H1 (cell line): ENCODE measurements at regions not wholly inside any gene's neighbourhood (a gene's known extent, or its start where the extent isn't known, plus 50 kb on each side); places are given as distances from the start of the nearest gene placed in this dataset.

ENCODE experiments used
- CTCF ChIA-PET: fragments of 300-600 bp; sonication (Branson Sonifier 250); formaldehyde crosslinking; loops from one replicate; lab custom pipeline; 2021; ENCODE audit not compliant: partially characterized antibody; lab: Charles Lee
- POLR2A ChIA-PET: fragments of 300-600 bp; sonication (Branson Sonifier 250); formaldehyde crosslinking; loops from one replicate; lab custom pipeline; 2021; ENCODE audit warnings: inconsistent platforms; ENCODE audit not compliant: partially characterized antibody; lab: Charles Lee
- DNase-seq, 2 experiments: peaks; one replicate each; pipeline versions ENCODE4 v3.0.0 to v3.0.0-alpha.2; 2010 to 2022; ENCODE audit warnings: low spot score in 2 of 2, low read depth in 1 of 2, mixed read lengths in 1 of 2
- FAIRE-seq: peaks from 2 replicates; lab custom pipeline; 2011; peaks lifted over from hg19 to GRCh38; lab: Jason Lieb, UNC
- H2AFZ ChIP-seq: 2 replicates; pipeline ENCODE4 v1.8.1; 2012; ENCODE audit warnings: low read length, inconsistent platforms
- H2AK5ac ChIP-seq: 2 replicates; pipeline ENCODE4 v1.6.1; 2013; ENCODE audit warnings: low read depth, low read length
- H2BK120ac ChIP-seq: replicated peaks from 2 replicates; pipeline ENCODE3; 2013; ENCODE audit warnings: low read depth, low read length, inconsistent platforms
- H2BK12ac ChIP-seq: 2 replicates; pipeline ENCODE4 v1.6.1; 2013; ENCODE audit warnings: low read depth, low read length
- H2BK15ac ChIP-seq: 2 replicates; pipeline ENCODE4 v1.6.1; 2013; ENCODE audit warnings: low read length
- H2BK20ac ChIP-seq: 2 replicates; pipeline ENCODE4 v1.6.1; 2013; ENCODE audit warnings: low read length
- H2BK5ac ChIP-seq: 2 replicates; pipeline ENCODE4 v1.6.1; 2013; ENCODE audit warnings: low read depth, low read length
- H3K14ac ChIP-seq: 2 replicates; pipeline ENCODE4 v1.6.1; 2013; ENCODE audit warnings: inconsistent platforms; ENCODE audit not compliant: insufficient read length
- H3K18ac ChIP-seq: 2 replicates; pipeline ENCODE4 v1.6.1; 2013; ENCODE audit warnings: low read length; ENCODE audit errors: extremely low read depth
- H3K23ac ChIP-seq: 2 replicates; pipeline ENCODE4 v1.6.1; 2013; ENCODE audit warnings: inconsistent platforms; ENCODE audit not compliant: insufficient read length
- H3K23me2 ChIP-seq: 2 replicates; pipeline ENCODE4 v1.6.1; 2013; ENCODE audit warnings: low read depth, low read length
- H3K27ac ChIP-seq: 2 replicates; pipeline ENCODE4 v1.6.1; 2011; ENCODE audit warnings: low read depth, low read length, inconsistent platforms
- H3K27me3 ChIP-seq, 4 experiments: replicated peaks in 1 of 4; 1 replicate in 1 of 4; 2 replicates in 3 of 4; pipeline versions ENCODE4 v1.6.1 to v1.8.1; 2011 to 2013; ENCODE audit warnings: low read length in 3 of 4, mild to moderate bottlenecking in 3 of 4, inconsistent platforms in 2 of 4, mixed read lengths in 2 of 4, moderate library complexity in 1 of 4; ENCODE audit not compliant: control insufficient read depth in 3 of 4, insufficient read depth in 3 of 4; ENCODE audit errors: extremely low read depth in 1 of 4
- H3K36me3 ChIP-seq, 4 experiments: 2 replicates each; pipeline versions ENCODE4 v1.6.1 to v1.8.1; 2011 to 2013; ENCODE audit warnings: mild to moderate bottlenecking in 4 of 4, low read length in 3 of 4, moderate library complexity in 2 of 4, control low read depth in 1 of 4, inconsistent platforms in 1 of 4; ENCODE audit not compliant: insufficient read depth in 4 of 4, control insufficient read depth in 2 of 4
- H3K4ac ChIP-seq: replicated peaks from 2 replicates; pipeline ENCODE3; 2013; ENCODE audit warnings: low read length, low read depth, mixed read lengths, inconsistent platforms; ENCODE audit not compliant: insufficient read length
- H3K4me1 ChIP-seq, 4 experiments: replicated peaks in 1 of 4; 1 replicate in 1 of 4; 2 replicates in 3 of 4; pipeline versions ENCODE4 v1.6.1 to v1.8.1; 2011 to 2013; ENCODE audit warnings: low read length in 3 of 4, inconsistent platforms in 2 of 4, mixed read lengths in 1 of 4; ENCODE audit not compliant: insufficient read depth in 4 of 4, control insufficient read depth in 3 of 4
- H3K4me2 ChIP-seq, 2 experiments: 2 replicates each; pipeline versions ENCODE4 v1.6.1 to v1.8.1; 2011 to 2013; ENCODE audit warnings: low read depth in 2 of 2, low read length in 2 of 2, control low read depth in 1 of 2, inconsistent platforms in 1 of 2, mild to moderate bottlenecking in 1 of 2; ENCODE audit not compliant: insufficient read depth in 1 of 2
- H3K4me3 ChIP-seq, 4 experiments: fragments of 200-600, 300-600 bp in 1 of 4; sonication (generic), shearing (Covaris generic), sonication (Bioruptor Twin) in 1 of 4; 2 replicates each; pipeline versions ENCODE4 v1.5.1 to v1.8.1; 2011 to 2016; ENCODE audit warnings: low read length in 4 of 4, low read depth in 3 of 4, control low read depth in 2 of 4, inconsistent platforms in 2 of 4, mild to moderate bottlenecking in 2 of 4, mixed read lengths in 1 of 4, moderate library complexity in 1 of 4; ENCODE audit not compliant: insufficient read depth in 2 of 4; ENCODE audit errors: extremely low read depth in 1 of 4
- H3K56ac ChIP-seq: replicated peaks from 2 replicates; pipeline ENCODE3; 2013; ENCODE audit warnings: low read depth, mild to moderate bottlenecking, mixed read lengths, low read length, inconsistent platforms; ENCODE audit not compliant: insufficient read length
- H3K79me1 ChIP-seq: 2 replicates; pipeline ENCODE4 v1.6.1; 2013; ENCODE audit warnings: low read depth, low read length, control low read depth
- H3K79me2 ChIP-seq, 2 experiments: 2 replicates each; pipeline versions ENCODE4 v1.6.1 to v1.8.1; 2012 to 2013; ENCODE audit warnings: low read length in 2 of 2, mild to moderate bottlenecking in 2 of 2, inconsistent platforms in 1 of 2; ENCODE audit not compliant: insufficient read depth in 2 of 2, control insufficient read depth in 1 of 2
- H3K9ac ChIP-seq, 4 experiments: replicated peaks in 1 of 4; 1 replicate in 1 of 4; 2 replicates in 3 of 4; pipeline versions ENCODE4 v1.6.1 to v1.8.1; 2011 to 2013; ENCODE audit warnings: low read depth in 3 of 4, low read length in 3 of 4, control low read depth in 2 of 4, mild to moderate bottlenecking in 2 of 4, moderate library complexity in 2 of 4, inconsistent platforms in 1 of 4; ENCODE audit errors: extremely low read depth in 1 of 4
- H3K9me3 ChIP-seq, 2 experiments: 2 replicates each; pipeline versions ENCODE4 v1.6.1 to v1.8.1; 2012 to 2013; ENCODE audit warnings: mild to moderate bottlenecking in 2 of 2, moderate library complexity in 2 of 2, control low read depth in 1 of 2, inconsistent platforms in 1 of 2, low read depth in 1 of 2, low read length in 1 of 2, mixed read lengths in 1 of 2; ENCODE audit not compliant: insufficient read depth in 2 of 2
- H4K20me1 ChIP-seq, 2 experiments: replicated peaks in 1 of 2; 2 replicates each; pipeline versions ENCODE3 to v1.8.1; 2011 to 2013; ENCODE audit warnings: inconsistent platforms in 2 of 2, low read length in 2 of 2, mild to moderate bottlenecking in 1 of 2; ENCODE audit not compliant: insufficient read depth in 2 of 2, control insufficient read depth in 1 of 2
- H4K5ac ChIP-seq: 2 replicates; pipeline ENCODE4 v1.6.1; 2013; ENCODE audit warnings: low read length, low read depth, mixed read lengths, inconsistent platforms; ENCODE audit not compliant: insufficient read length
- H4K8ac ChIP-seq: 2 replicates; pipeline ENCODE4 v1.8.0; 2013; ENCODE audit warnings: mild to moderate bottlenecking, moderate library complexity, low read length, inconsistent platforms; ENCODE audit not compliant: insufficient read depth; ENCODE audit errors: extremely low read depth
- H4K91ac ChIP-seq: replicated peaks from 2 replicates; pipeline ENCODE3; 2013; ENCODE audit warnings: low read length, mixed read lengths, inconsistent platforms; ENCODE audit not compliant: insufficient read length
- BACH1 ChIP-seq: IDR thresholded peaks from 2 replicates; pipeline ENCODE4 v1.6.1; 2012; ENCODE audit warnings: low read length, improper control_type of control experiment
- BRCA1 ChIP-seq: IDR thresholded peaks from 2 replicates; pipeline ENCODE4 v1.6.1; 2012; ENCODE audit warnings: low read depth, low read length, improper control_type of control experiment
- CBX8 ChIP-seq: fragments of 300-800, 300-1000 bp; sonication (generic); IDR thresholded peaks from 2 replicates; pipeline ENCODE4 v1.7.1; 2016; ENCODE audit warnings: low read depth, low read length, borderline replicate concordance
- CHD1 ChIP-seq: IDR thresholded peaks from 2 replicates; pipeline ENCODE4 v1.6.1; 2012; ENCODE audit warnings: low read depth, low read length, improper control_type of control experiment
- EGR1 ChIP-seq: IDR thresholded peaks from 2 replicates; pipeline ENCODE4 v1.6.1; 2011; ENCODE audit warnings: low read depth, low read length, borderline replicate concordance
- POLR2A ChIP-seq, 2 experiments: IDR thresholded peaks; 1 replicate in 1 of 2; 2 replicates in 1 of 2; pipeline ENCODE4 v1.6.1; 2011; ENCODE audit warnings: low read depth in 2 of 2, low read length in 2 of 2, mild to moderate bottlenecking in 2 of 2; ENCODE audit errors: control extremely low read depth in 1 of 2
- POLR2AphosphoS5 ChIP-seq: IDR thresholded peaks from 2 replicates; pipeline ENCODE4 v1.6.1; 2011; ENCODE audit warnings: low read depth, low read length
- RFX5 ChIP-seq: IDR thresholded peaks from 2 replicates; pipeline ENCODE4 v1.6.1; 2011; ENCODE audit warnings: low read depth, low read length, improper control_type of control experiment, borderline replicate concordance
- RNF2 ChIP-seq: fragments of 200-900, 300-1000 bp; sonication (generic); IDR thresholded peaks from 2 replicates; pipeline ENCODE4 v1.7.1; 2016; ENCODE audit warnings: borderline replicate concordance, low read depth, mild to moderate bottlenecking, antibody characterized with exemption, low read length; ENCODE audit not compliant: poor library complexity, severe bottlenecking; ENCODE audit errors: missing control alignments
- SIN3A ChIP-seq, 2 experiments: IDR thresholded peaks in 1 of 2; conservative IDR thresholded peaks in 1 of 2; 2 replicates each; pipeline ENCODE4 v1.6.1; 2011 to 2012; ENCODE audit warnings: low read length in 2 of 2, improper control_type of control experiment in 1 of 2, low read depth in 1 of 2, mild to moderate bottlenecking in 1 of 2
- WGBS, 2 experiments: shearing (Covaris generic) in 1 of 2; methylation state at CpG; one replicate each; pipeline versions ENCODE4 v1.1.6 to v1.1.7; 2013 to 2015; ENCODE audit warnings: low lambda C conversion rate in 2 of 2, mixed read lengths in 2 of 2, inconsistent platforms in 1 of 2, low coverage in 1 of 2, missing lambda C conversion rate in 1 of 2; ENCODE audit not compliant: insufficient replicate concordance in 2 of 2, insufficient coverage in 1 of 2, insufficient read length in 1 of 2; ENCODE audit errors: extremely low coverage in 1 of 2, missing lambda C conversion rate in 1 of 2; 5-methylcytosine and 5-hydroxymethylcytosine counted together
- TF ChIP-seq, protein P1 (sequence below): IDR thresholded peaks from 2 replicates; pipeline ENCODE4 v1.6.1; 2011; ENCODE audit warnings: low read length, improper control_type of control experiment
- TF ChIP-seq, protein P2 (sequence below): IDR thresholded peaks from 2 replicates; pipeline ENCODE4 v1.6.1; 2012; ENCODE audit warnings: inconsistent platforms

- H3K23ac ChIP-seq = no peak overlapping the region
- no peak overlapping the region for H2AFZ ChIP-seq
- H4K5ac ChIP-seq = no peak overlapping the region
- no peak overlapping the region for H2BK20ac ChIP-seq
- H3K9me3 ChIP-seq = no peaks in the 10 kb centered on the region
- no peaks in the 10 kb centered on the region for H3K79me1 ChIP-seq
- H2BK5ac ChIP-seq = no peak overlapping the region
- H3K56ac ChIP-seq = no peak overlapping the region
- H3K27me3 ChIP-seq = no peaks in the 10 kb centered on the region
- POLR2A ChIA-PET = interaction anchor here (1.7 kb wide), 1 partner anchor 16 kb away, joined by 4 read pairs; no protein-coding TSS in a partner anchor
- no peak overlapping the region for H3K14ac ChIP-seq
- no peak overlapping the region for H3K27ac ChIP-seq
- no peak overlapping the region for H3K9ac ChIP-seq
- no peak overlapping the region for H3K18ac ChIP-seq
- no peak overlapping the region for H4K8ac ChIP-seq
- FAIRE-seq (no peak), DNase-seq (no peak)
- H3K23me2 ChIP-seq = no peaks in the 10 kb centered on the region
- H2AK5ac ChIP-seq = no peak overlapping the region
- H4K91ac ChIP-seq = no peak overlapping the region
- no peak overlapping the region for H3K4me2 ChIP-seq
- H2BK12ac ChIP-seq = no peak overlapping the region
- no peak overlapping the region for H2BK15ac ChIP-seq
- H3K79me2 ChIP-seq = no peaks in the 10 kb centered on the region
- no peaks in the 10 kb centered on the region for H4K20me1 ChIP-seq
- WGBS, 2 experiments = 89% methylated on average over 12 of the region's 12 CpGs; no CpG with 5 or more reads in 1 of the 2 experiments
- H3K4me1 ChIP-seq = no peaks in the 10 kb centered on the region
- no peak overlapping the region for H3K4me3 ChIP-seq
- no peaks in the 10 kb centered on the region for H3K36me3 ChIP-seq
- no peak overlapping the region for H2BK120ac ChIP-seq
- CTCF ChIA-PET = interaction anchor here (0.6 to 2.6 kb wide), 6 partner anchors 8 to 286 kb away, joined by 3 to 12 read pairs (median 4); no protein-coding TSS in a partner anchor
- H3K4ac ChIP-seq = no peak overlapping the region
- no peak for TF ChIP-seq CBX8
- TF ChIP-seq POLR2AphosphoS5 = no peak
- no peak for TF ChIP-seq RFX5
- TF ChIP-seq CHD1 = no peak
- no peak for TF ChIP-seq POLR2A (IDR thresholded peaks at IDR 0.05; ENCODE audit: control extremely low read depth in 1 of 2, low read depth in 2 of 2, low read length in 2 of 2)
- no peak for TF ChIP-seq BACH1
- no peak for TF ChIP-seq SIN3A (conservative IDR thresholded peaks at IDR 0.05 in 1 of 2, IDR thresholded peaks at IDR 0.05 in 1 of 2; ENCODE audit: low read depth in 1 of 2, low read length in 2 of 2)
- no peak for TF ChIP-seq EGR1
- no peak for TF ChIP-seq RNF2
- no peak for TF ChIP-seq BRCA1
- TF ChIP-seq, protein P1, sequence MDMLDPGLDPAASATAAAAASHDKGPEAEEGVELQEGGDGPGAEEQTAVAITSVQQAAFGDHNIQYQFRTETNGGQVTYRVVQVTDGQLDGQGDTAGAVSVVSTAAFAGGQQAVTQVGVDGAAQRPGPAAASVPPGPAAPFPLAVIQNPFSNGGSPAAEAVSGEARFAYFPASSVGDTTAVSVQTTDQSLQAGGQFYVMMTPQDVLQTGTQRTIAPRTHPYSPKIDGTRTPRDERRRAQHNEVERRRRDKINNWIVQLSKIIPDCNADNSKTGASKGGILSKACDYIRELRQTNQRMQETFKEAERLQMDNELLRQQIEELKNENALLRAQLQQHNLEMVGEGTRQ = no peak
- TF ChIP-seq, protein P2, sequence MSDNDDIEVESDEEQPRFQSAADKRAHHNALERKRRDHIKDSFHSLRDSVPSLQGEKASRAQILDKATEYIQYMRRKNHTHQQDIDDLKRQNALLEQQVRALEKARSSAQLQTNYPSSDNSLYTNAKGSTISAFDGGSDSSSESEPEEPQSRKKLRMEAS = no peak
Measured at GRCh38 chr1:24983006-24983680, 53.1 kb upstream of the RUNX3 start.
